H1 (cell line): ENCODE measurements at regions not wholly inside any gene's neighbourhood (a gene's known extent, or its start where the extent isn't known, plus 50 kb on each side); places are given as distances from the start of the nearest gene placed in this dataset.

Source experiments
- CTCF ChIA-PET: fragments of 300-600 bp; sonication (Branson Sonifier 250); formaldehyde crosslinking; loops from one replicate; lab custom pipeline; 2021; ENCODE audit not compliant: partially characterized antibody; lab: Charles Lee
- POLR2A ChIA-PET: fragments of 300-600 bp; sonication (Branson Sonifier 250); formaldehyde crosslinking; loops from one replicate; lab custom pipeline; 2021; ENCODE audit warnings: inconsistent platforms; ENCODE audit not compliant: partially characterized antibody; lab: Charles Lee
- DNase-seq, 2 experiments: peaks; one replicate each; pipeline versions ENCODE4 v3.0.0 to v3.0.0-alpha.2; 2010 to 2022; ENCODE audit warnings: low spot score in 2 of 2, low read depth in 1 of 2, mixed read lengths in 1 of 2
- FAIRE-seq: peaks from 2 replicates; lab custom pipeline; 2011; peaks lifted over from hg19 to GRCh38; lab: Jason Lieb, UNC
- H2AFZ ChIP-seq: 2 replicates; pipeline ENCODE4 v1.8.1; 2012; ENCODE audit warnings: low read length, inconsistent platforms
- H2AK5ac ChIP-seq: 2 replicates; pipeline ENCODE4 v1.6.1; 2013; ENCODE audit warnings: low read depth, low read length
- H2BK120ac ChIP-seq: replicated peaks from 2 replicates; pipeline ENCODE3; 2013; ENCODE audit warnings: low read depth, low read length, inconsistent platforms
- H2BK12ac ChIP-seq: 2 replicates; pipeline ENCODE4 v1.6.1; 2013; ENCODE audit warnings: low read depth, low read length
- H2BK15ac ChIP-seq: 2 replicates; pipeline ENCODE4 v1.6.1; 2013; ENCODE audit warnings: low read length
- H2BK20ac ChIP-seq: 2 replicates; pipeline ENCODE4 v1.6.1; 2013; ENCODE audit warnings: low read length
- H2BK5ac ChIP-seq: 2 replicates; pipeline ENCODE4 v1.6.1; 2013; ENCODE audit warnings: low read depth, low read length
- H3K14ac ChIP-seq: 2 replicates; pipeline ENCODE4 v1.6.1; 2013; ENCODE audit warnings: inconsistent platforms; ENCODE audit not compliant: insufficient read length
- H3K18ac ChIP-seq: 2 replicates; pipeline ENCODE4 v1.6.1; 2013; ENCODE audit warnings: low read length; ENCODE audit errors: extremely low read depth
- H3K23ac ChIP-seq: 2 replicates; pipeline ENCODE4 v1.6.1; 2013; ENCODE audit warnings: inconsistent platforms; ENCODE audit not compliant: insufficient read length
- H3K23me2 ChIP-seq: 2 replicates; pipeline ENCODE4 v1.6.1; 2013; ENCODE audit warnings: low read depth, low read length
- H3K27ac ChIP-seq: 2 replicates; pipeline ENCODE4 v1.6.1; 2011; ENCODE audit warnings: low read depth, low read length, inconsistent platforms
- H3K27me3 ChIP-seq, 4 experiments: replicated peaks in 1 of 4; 1 replicate in 1 of 4; 2 replicates in 3 of 4; pipeline versions ENCODE4 v1.6.1 to v1.8.1; 2011 to 2013; ENCODE audit warnings: low read length in 3 of 4, mild to moderate bottlenecking in 3 of 4, inconsistent platforms in 2 of 4, mixed read lengths in 2 of 4, moderate library complexity in 1 of 4; ENCODE audit not compliant: control insufficient read depth in 3 of 4, insufficient read depth in 3 of 4; ENCODE audit errors: extremely low read depth in 1 of 4
- H3K36me3 ChIP-seq, 4 experiments: 2 replicates each; pipeline versions ENCODE4 v1.6.1 to v1.8.1; 2011 to 2013; ENCODE audit warnings: mild to moderate bottlenecking in 4 of 4, low read length in 3 of 4, moderate library complexity in 2 of 4, control low read depth in 1 of 4, inconsistent platforms in 1 of 4; ENCODE audit not compliant: insufficient read depth in 4 of 4, control insufficient read depth in 2 of 4
- H3K4ac ChIP-seq: replicated peaks from 2 replicates; pipeline ENCODE3; 2013; ENCODE audit warnings: low read length, low read depth, mixed read lengths, inconsistent platforms; ENCODE audit not compliant: insufficient read length
- H3K4me1 ChIP-seq, 4 experiments: replicated peaks in 1 of 4; 1 replicate in 1 of 4; 2 replicates in 3 of 4; pipeline versions ENCODE4 v1.6.1 to v1.8.1; 2011 to 2013; ENCODE audit warnings: low read length in 3 of 4, inconsistent platforms in 2 of 4, mixed read lengths in 1 of 4; ENCODE audit not compliant: insufficient read depth in 4 of 4, control insufficient read depth in 3 of 4
- H3K4me2 ChIP-seq, 2 experiments: 2 replicates each; pipeline versions ENCODE4 v1.6.1 to v1.8.1; 2011 to 2013; ENCODE audit warnings: low read depth in 2 of 2, low read length in 2 of 2, control low read depth in 1 of 2, inconsistent platforms in 1 of 2, mild to moderate bottlenecking in 1 of 2; ENCODE audit not compliant: insufficient read depth in 1 of 2
- H3K4me3 ChIP-seq, 4 experiments: fragments of 200-600, 300-600 bp in 1 of 4; sonication (generic), shearing (Covaris generic), sonication (Bioruptor Twin) in 1 of 4; 2 replicates each; pipeline versions ENCODE4 v1.5.1 to v1.8.1; 2011 to 2016; ENCODE audit warnings: low read length in 4 of 4, low read depth in 3 of 4, control low read depth in 2 of 4, inconsistent platforms in 2 of 4, mild to moderate bottlenecking in 2 of 4, mixed read lengths in 1 of 4, moderate library complexity in 1 of 4; ENCODE audit not compliant: insufficient read depth in 2 of 4; ENCODE audit errors: extremely low read depth in 1 of 4
- H3K56ac ChIP-seq: replicated peaks from 2 replicates; pipeline ENCODE3; 2013; ENCODE audit warnings: low read depth, mild to moderate bottlenecking, mixed read lengths, low read length, inconsistent platforms; ENCODE audit not compliant: insufficient read length
- H3K79me1 ChIP-seq: 2 replicates; pipeline ENCODE4 v1.6.1; 2013; ENCODE audit warnings: low read depth, low read length, control low read depth
- H3K79me2 ChIP-seq, 2 experiments: 2 replicates each; pipeline versions ENCODE4 v1.6.1 to v1.8.1; 2012 to 2013; ENCODE audit warnings: low read length in 2 of 2, mild to moderate bottlenecking in 2 of 2, inconsistent platforms in 1 of 2; ENCODE audit not compliant: insufficient read depth in 2 of 2, control insufficient read depth in 1 of 2
- H3K9ac ChIP-seq, 4 experiments: replicated peaks in 1 of 4; 1 replicate in 1 of 4; 2 replicates in 3 of 4; pipeline versions ENCODE4 v1.6.1 to v1.8.1; 2011 to 2013; ENCODE audit warnings: low read depth in 3 of 4, low read length in 3 of 4, control low read depth in 2 of 4, mild to moderate bottlenecking in 2 of 4, moderate library complexity in 2 of 4, inconsistent platforms in 1 of 4; ENCODE audit errors: extremely low read depth in 1 of 4
- H3K9me3 ChIP-seq, 2 experiments: 2 replicates each; pipeline versions ENCODE4 v1.6.1 to v1.8.1; 2012 to 2013; ENCODE audit warnings: mild to moderate bottlenecking in 2 of 2, moderate library complexity in 2 of 2, control low read depth in 1 of 2, inconsistent platforms in 1 of 2, low read depth in 1 of 2, low read length in 1 of 2, mixed read lengths in 1 of 2; ENCODE audit not compliant: insufficient read depth in 2 of 2
- H4K20me1 ChIP-seq, 2 experiments: replicated peaks in 1 of 2; 2 replicates each; pipeline versions ENCODE3 to v1.8.1; 2011 to 2013; ENCODE audit warnings: inconsistent platforms in 2 of 2, low read length in 2 of 2, mild to moderate bottlenecking in 1 of 2; ENCODE audit not compliant: insufficient read depth in 2 of 2, control insufficient read depth in 1 of 2
- H4K5ac ChIP-seq: 2 replicates; pipeline ENCODE4 v1.6.1; 2013; ENCODE audit warnings: low read length, low read depth, mixed read lengths, inconsistent platforms; ENCODE audit not compliant: insufficient read length
- H4K8ac ChIP-seq: 2 replicates; pipeline ENCODE4 v1.8.0; 2013; ENCODE audit warnings: mild to moderate bottlenecking, moderate library complexity, low read length, inconsistent platforms; ENCODE audit not compliant: insufficient read depth; ENCODE audit errors: extremely low read depth
- H4K91ac ChIP-seq: replicated peaks from 2 replicates; pipeline ENCODE3; 2013; ENCODE audit warnings: low read length, mixed read lengths, inconsistent platforms; ENCODE audit not compliant: insufficient read length
- CHD2 ChIP-seq: IDR thresholded peaks from 2 replicates; pipeline ENCODE4 v1.6.1; 2012; ENCODE audit warnings: low read length, improper control_type of control experiment
- CTCF ChIP-seq, 3 experiments: IDR thresholded peaks; 1 replicate in 2 of 3; 2 replicates in 1 of 3; pipeline versions ENCODE4 v1.5.1 to v1.6.1; 2011; ENCODE audit warnings: low read length in 3 of 3, mild to moderate bottlenecking in 3 of 3, inconsistent platforms in 2 of 3, low read depth in 1 of 3, moderate library complexity in 1 of 3; ENCODE audit not compliant: insufficient read depth in 1 of 3; ENCODE audit errors: control extremely low read depth in 1 of 3
- JUND ChIP-seq: IDR thresholded peaks from 2 replicates; pipeline ENCODE4 v1.6.1; 2011; ENCODE audit warnings: mild to moderate bottlenecking, improper control_type of control experiment, low read length
- NANOG ChIP-seq: IDR thresholded peaks from 2 replicates; pipeline ENCODE4 v1.6.1; 2011; ENCODE audit warnings: low read length, low read depth, mild to moderate bottlenecking, inconsistent platforms; ENCODE audit not compliant: insufficient read depth, poor library complexity, severe bottlenecking
- POU5F1 ChIP-seq: IDR thresholded peaks from 2 replicates; pipeline ENCODE4 v1.6.1; 2011; ENCODE audit warnings: low read depth, mild to moderate bottlenecking, low read length, moderate library complexity
- RAD21 ChIP-seq, 2 experiments: IDR thresholded peaks in 1 of 2; conservative IDR thresholded peaks in 1 of 2; 2 replicates each; pipeline ENCODE4 v1.6.1; 2011; ENCODE audit warnings: low read depth in 2 of 2, low read length in 2 of 2, improper control_type of control experiment in 1 of 2, inconsistent platforms in 1 of 2, mild to moderate bottlenecking in 1 of 2, moderate library complexity in 1 of 2
- SAP30 ChIP-seq: fragments of 300-600 bp; sonication (generic); IDR thresholded peaks from 2 replicates; pipeline ENCODE4 v1.7.1; 2012; ENCODE audit warnings: low read length, moderate library complexity, mild to moderate bottlenecking, inconsistent platforms; ENCODE audit not compliant: insufficient read depth, insufficient replicate concordance
- TCF12 ChIP-seq: IDR thresholded peaks from 2 replicates; pipeline ENCODE4 v1.6.1; 2011; ENCODE audit warnings: low read depth, mild to moderate bottlenecking, low read length
- WGBS, 2 experiments: shearing (Covaris generic) in 1 of 2; methylation state at CpG; one replicate each; pipeline versions ENCODE4 v1.1.6 to v1.1.7; 2013 to 2015; ENCODE audit warnings: low lambda C conversion rate in 2 of 2, mixed read lengths in 2 of 2, inconsistent platforms in 1 of 2, low coverage in 1 of 2, missing lambda C conversion rate in 1 of 2; ENCODE audit not compliant: insufficient replicate concordance in 2 of 2, insufficient coverage in 1 of 2, insufficient read length in 1 of 2; ENCODE audit errors: extremely low coverage in 1 of 2, missing lambda C conversion rate in 1 of 2; 5-methylcytosine and 5-hydroxymethylcytosine counted together
- TF ChIP-seq, protein P1 (sequence below): IDR thresholded peaks from 2 replicates; pipeline ENCODE4 v1.6.1; 2012; ENCODE audit warnings: inconsistent platforms
- TF ChIP-seq, protein P2 (sequence below): IDR thresholded peaks from 2 replicates; pipeline ENCODE4 v1.6.1; 2011; ENCODE audit warnings: low read length, improper control_type of control experiment

DNA sequence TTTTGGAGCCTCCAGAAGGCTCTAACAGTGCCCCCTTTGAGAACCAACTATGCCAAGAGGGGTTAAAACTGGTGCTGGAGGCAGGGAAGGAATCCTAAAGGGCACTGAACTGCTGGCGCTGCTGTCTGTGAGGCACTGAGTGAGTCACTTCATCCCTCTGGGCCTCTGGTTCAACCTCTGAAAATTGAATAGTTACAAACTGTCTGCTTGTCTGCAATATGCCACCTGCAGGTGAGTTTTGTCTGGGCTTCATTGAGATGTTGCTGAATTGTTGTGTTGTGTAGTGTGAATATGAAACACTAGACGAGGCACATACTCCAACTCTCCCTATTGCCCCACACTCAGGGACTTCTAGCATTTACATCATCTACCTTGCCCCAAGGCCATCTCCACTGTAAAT lies 68.0 kb downstream of the GRIN2B start:
- Histone ChIP-seq H4K20me1 (no peaks in the 10 kb centered on the region), H3K23ac (no peak overlapping the region), H3K9ac (no peak overlapping the region), H3K14ac (no peak overlapping the region), H3K4me1 (no peaks in the 10 kb centered on the region), H2BK120ac (no peak overlapping the region), H3K36me3 (no peaks in the 10 kb centered on the region), H3K4me3 (no peak overlapping the region), H3K18ac (no peak overlapping the region), H4K91ac (no peak overlapping the region), H4K8ac (no peak overlapping the region), H3K4ac (no peak overlapping the region), H2BK5ac (no peak overlapping the region), H3K79me1 (no peaks in the 10 kb centered on the region), H3K4me2 (no peak overlapping the region), H3K56ac (no peak overlapping the region), H4K5ac (no peak overlapping the region), H3K27me3 (no peaks in the 10 kb centered on the region), H3K23me2 (no peaks in the 10 kb centered on the region), H2BK15ac (no peak overlapping the region), H3K9me3 (no peaks in the 10 kb centered on the region), H2AFZ (no peak overlapping the region), H2AK5ac (no peak overlapping the region), H3K79me2 (no peaks in the 10 kb centered on the region), H2BK12ac (no peak overlapping the region), H3K27ac (no peak overlapping the region), H2BK20ac (no peak overlapping the region)
- FAIRE-seq (no peak), DNase-seq (no peak)
- POLR2A ChIA-PET = no interaction called here
- WGBS, 2 experiments = 93% methylated on average over 2 of the region's 2 CpGs; no CpG with 5 or more reads in 1 of the 2 experiments
- CTCF ChIA-PET = interaction anchor here (0.8 to 1.5 kb wide), 3 partner anchors 8 to 50 kb away, joined by 3 to 6 read pairs (median 3); no protein-coding TSS in a partner anchor
- TF ChIP-seq RAD21 (IDR thresholded peaks at IDR 0.05 in 1 of 2, conservative IDR thresholded peaks at IDR 0.05 in 1 of 2; ENCODE audit: low read depth in 2 of 2, low read length in 2 of 2) (no peak), POU5F1 (no peak), SAP30 (no peak), NANOG (no peak), TCF12 (no peak), CTCF (IDR thresholded peaks at IDR 0.05; ENCODE audit: control extremely low read depth in 1 of 3, insufficient read depth in 1 of 3, low read depth in 1 of 3, low read length in 3 of 3) (no peak), CHD2 (no peak), JUND (no peak)
- TF ChIP-seq, protein P1, sequence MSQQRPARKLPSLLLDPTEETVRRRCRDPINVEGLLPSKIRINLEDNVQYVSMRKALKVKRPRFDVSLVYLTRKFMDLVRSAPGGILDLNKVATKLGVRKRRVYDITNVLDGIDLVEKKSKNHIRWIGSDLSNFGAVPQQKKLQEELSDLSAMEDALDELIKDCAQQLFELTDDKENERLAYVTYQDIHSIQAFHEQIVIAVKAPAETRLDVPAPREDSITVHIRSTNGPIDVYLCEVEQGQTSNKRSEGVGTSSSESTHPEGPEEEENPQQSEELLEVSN = no peak
- TF ChIP-seq, protein P2, sequence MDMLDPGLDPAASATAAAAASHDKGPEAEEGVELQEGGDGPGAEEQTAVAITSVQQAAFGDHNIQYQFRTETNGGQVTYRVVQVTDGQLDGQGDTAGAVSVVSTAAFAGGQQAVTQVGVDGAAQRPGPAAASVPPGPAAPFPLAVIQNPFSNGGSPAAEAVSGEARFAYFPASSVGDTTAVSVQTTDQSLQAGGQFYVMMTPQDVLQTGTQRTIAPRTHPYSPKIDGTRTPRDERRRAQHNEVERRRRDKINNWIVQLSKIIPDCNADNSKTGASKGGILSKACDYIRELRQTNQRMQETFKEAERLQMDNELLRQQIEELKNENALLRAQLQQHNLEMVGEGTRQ = no peak
